Heart right ventricle (tissue), 16 donors: ENCODE measurements at regions not wholly inside any gene's neighbourhood (a gene's known extent, or its start where the extent isn't known, plus 50 kb on each side); places are given as distances from the start of the nearest gene placed in this dataset.

Experiments
- ATAC-seq, 8 donors: fragments of 200-7000 bp; cut with Tn5 transposase; one replicate each; pipeline ENCODE4 v1.9.1; 2020; ENCODE audit warnings: mild to moderate bottlenecking in 8 of 8, moderate library complexity in 8 of 8, moderate number of reproducible peaks in 1 of 8
- DNase-seq, 2 donors: peaks; one replicate each; pipeline ENCODE4 v3.0.0-alpha.2; 2020
- H3K27ac ChIP-seq, 10 donors: fragments of 200-600 bp; sonication (generic) in 2 of 10; one replicate each; pipeline versions ENCODE4 v1.5.0 to v1.8.0; 2020 to 2022; ENCODE audit warnings: mild to moderate bottlenecking in 3 of 10
- H3K27me3 ChIP-seq, 7 donors: fragments of 200-600 bp; one replicate each; pipeline ENCODE4 v1.8.0; 2021 to 2022; ENCODE audit warnings: mild to moderate bottlenecking in 2 of 7
- H3K36me3 ChIP-seq, 9 donors: fragments of 200-600 bp; sonication (generic) in 1 of 9; one replicate each; pipeline versions ENCODE4 v1.5.0 to v1.8.0; 2020 to 2022; ENCODE audit warnings: mild to moderate bottlenecking in 2 of 9
- H3K4me1 ChIP-seq, 9 donors: fragments of 200-600 bp; sonication (generic) in 1 of 9; one replicate each; pipeline versions ENCODE4 v1.5.0 to v1.8.0; 2020 to 2022; ENCODE audit warnings: mild to moderate bottlenecking in 4 of 9
- H3K4me3 ChIP-seq, 10 donors: fragments of 200-600 bp; sonication (generic) in 2 of 10; one replicate each; pipeline versions ENCODE4 v1.5.0 to v1.8.0; 2020 to 2022; ENCODE audit warnings: mild to moderate bottlenecking in 7 of 10, moderate library complexity in 2 of 10
- H3K9me3 ChIP-seq, 11 donors: fragments of 200-600 bp in 10 of 11; sonication (generic) in 2 of 11; one replicate each; pipeline versions ENCODE4 v1.5.0 to v1.8.0; 2013 to 2022; ENCODE audit warnings: mild to moderate bottlenecking in 2 of 11, control low read depth in 1 of 11, moderate library complexity in 1 of 11
- WGBS, 2 donors: extraction: QIAGEN DNeasy Blood & Tissue Kit; methylation state at CpG; one replicate each; pipeline ENCODE4 v1.1.7; 2013; ENCODE audit warnings: inconsistent platforms in 1 of 2; 5-methylcytosine and 5-hydroxymethylcytosine counted together
- intact Hi-C, 10 donors: fragments of 100-400 bp; cut with DNase I; formaldehyde crosslinking; loops; one replicate each; pipeline versions ENCODE4 v1.11.1 to v1.14.2; 2022
- TF ChIP-seq, protein P1 (sequence below), 9 donors: fragments of 200-600 bp; sonication (generic) in 2 of 9; IDR thresholded peaks; one replicate each; pipeline versions ENCODE4 v1.5.0 to v1.8.0; 2021 to 2022; ENCODE audit warnings: antibody characterized with exemption in 9 of 9, mild to moderate bottlenecking in 5 of 9, moderate library complexity in 1 of 9
- donor health status: Arrhythmogenic right ventricular cardiomyopathy.
- donor health status: ischemic (EF 13 %, LVEDD 7.1; RV severe dilation, severe dysfunction).
- donor health status: healthy with polysubstance abuse.
- donor health status: DM: no; HTN: yes; CAD: no.
- donor health status: DM: no; HTN: no; CAD: no.
- donor health status: ischemic (EF 25% LVEDD 6.9; RV normal size, moderate dysfunction).
- donor health status: ischemic (EF 25% LVEDD 5.7; RV mildly dilated, moderate dysfunction).
- donor health status: healthy.
- donor health status: DM: yes; HTN: yes; CAD: no.
- donor health status: Ischemic cardiomyopathy.
- donor health status: ischemic (EF 35%, LVEDD 5.7; RV mildly dilated, moderate dysfunction).
- donor health status: nonischemic (EF 11% LVEDD 7.7; RV severe dilation, severe dysfunction).
- donor health status: DM: yes; HTN: yes; CAD: no.
- donor health status: PGD.
- donor health status: ischemic (EF 29% LVEDD 5.4; RV normal size, mild dysfunction).
- donor health status: nonischemic (EF 23%, LVEDD 6.1; RV moderate dilation, normal function).

DNA sequence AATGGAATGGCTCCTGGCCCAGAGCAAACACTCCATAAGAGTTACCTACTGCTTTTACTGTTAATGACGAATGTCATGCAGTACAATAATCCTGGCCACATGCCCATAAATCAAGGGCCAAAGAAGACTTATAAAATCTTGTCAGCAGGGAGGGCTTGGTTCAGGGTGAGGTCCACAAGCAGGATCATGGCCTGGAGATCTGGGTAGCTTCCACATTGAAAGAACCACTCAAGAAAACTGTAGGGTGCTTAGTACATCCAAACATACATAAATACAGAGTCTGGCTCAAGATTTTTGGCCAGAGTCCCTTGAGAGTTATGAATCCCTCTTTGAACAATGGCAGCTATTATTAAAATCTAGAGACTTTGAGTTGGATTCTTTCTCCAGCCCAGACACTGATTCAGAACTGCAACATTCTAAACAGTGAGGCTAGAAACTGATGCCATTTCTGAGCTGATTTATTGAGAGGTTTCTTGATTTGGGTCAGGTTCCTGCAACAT is 188.7 kb downstream of the CDC5L start:
- Histone ChIP-seq H3K36me3 (no peaks in the 10 kb centered on the region), H3K27ac (no peak overlapping the region), H3K4me3 (no peak overlapping the region), H3K9me3 (no peaks in the 10 kb centered on the region), H3K27me3 (no peaks in the 10 kb centered on the region), H3K4me1 (no peaks in the 10 kb centered on the region)
- ATAC-seq (no peak), DNase-seq (no peak)
- WGBS, 2 donors, result 53% methylated on average over 1 of the region's 1 CpG
- intact Hi-C loops, result no loop called here
- TF ChIP-seq, protein P1, sequence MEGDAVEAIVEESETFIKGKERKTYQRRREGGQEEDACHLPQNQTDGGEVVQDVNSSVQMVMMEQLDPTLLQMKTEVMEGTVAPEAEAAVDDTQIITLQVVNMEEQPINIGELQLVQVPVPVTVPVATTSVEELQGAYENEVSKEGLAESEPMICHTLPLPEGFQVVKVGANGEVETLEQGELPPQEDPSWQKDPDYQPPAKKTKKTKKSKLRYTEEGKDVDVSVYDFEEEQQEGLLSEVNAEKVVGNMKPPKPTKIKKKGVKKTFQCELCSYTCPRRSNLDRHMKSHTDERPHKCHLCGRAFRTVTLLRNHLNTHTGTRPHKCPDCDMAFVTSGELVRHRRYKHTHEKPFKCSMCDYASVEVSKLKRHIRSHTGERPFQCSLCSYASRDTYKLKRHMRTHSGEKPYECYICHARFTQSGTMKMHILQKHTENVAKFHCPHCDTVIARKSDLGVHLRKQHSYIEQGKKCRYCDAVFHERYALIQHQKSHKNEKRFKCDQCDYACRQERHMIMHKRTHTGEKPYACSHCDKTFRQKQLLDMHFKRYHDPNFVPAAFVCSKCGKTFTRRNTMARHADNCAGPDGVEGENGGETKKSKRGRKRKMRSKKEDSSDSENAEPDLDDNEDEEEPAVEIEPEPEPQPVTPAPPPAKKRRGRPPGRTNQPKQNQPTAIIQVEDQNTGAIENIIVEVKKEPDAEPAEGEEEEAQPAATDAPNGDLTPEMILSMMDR (IDR thresholded peaks at IDR 0.05), result no peak

GRCh38 chr6:44580901-44581300 is 193.4 kb downstream of the CDC5L start:
- DNase-seq (no peak), ATAC-seq (no peak)
- peaks cover 0 to 32% (median 9%) of the 10 kb centered on the region in 11 donors for H3K9me3 ChIP-seq
- TF ChIP-seq, protein P1 (IDR thresholded peaks at IDR 0.05), result no peak
- H3K4me1 ChIP-seq, result no peaks in the 10 kb centered on the region
- 79 to 89% methylated on average over 5 of the region's 5 CpGs for WGBS, 2 donors
- no peak overlapping the region for H3K27ac ChIP-seq
- no peaks in the 10 kb centered on the region for H3K27me3 ChIP-seq
- no peaks in the 10 kb centered on the region for H3K36me3 ChIP-seq
- H3K4me3 ChIP-seq, result no peak overlapping the region
- intact Hi-C loops, result no loop called here

DNA sequence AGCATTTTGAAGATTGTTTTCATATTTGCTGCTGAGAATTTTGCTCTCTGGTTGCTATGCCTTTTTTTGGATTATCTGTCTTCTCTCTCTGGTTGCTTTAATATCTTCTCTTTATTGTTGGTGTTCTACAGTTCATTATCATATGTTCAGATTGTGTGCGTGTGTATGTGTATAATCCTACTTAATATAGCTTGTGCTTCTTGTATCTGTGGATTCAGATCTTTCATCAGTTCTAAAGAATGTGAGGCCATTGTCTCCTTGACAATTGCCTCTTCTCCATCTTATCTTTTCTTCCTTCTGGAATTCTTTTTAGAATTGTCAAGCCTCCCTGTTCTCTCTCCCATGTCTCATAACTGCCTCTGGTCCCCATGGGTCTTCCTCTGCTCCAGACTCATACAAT is 195.4 kb downstream of the CDC5L start:
- Histone ChIP-seq H3K4me1 (no peaks in the 10 kb centered on the region), H3K9me3 (peaks cover 0 to 32% (median 9%) of the 10 kb centered on the region in 11 donors), H3K27me3 (no peaks in the 10 kb centered on the region), H3K36me3 (no peaks in the 10 kb centered on the region), H3K4me3 (no peak overlapping the region), H3K27ac (no peak overlapping the region)
- DNase-seq (no peak), ATAC-seq (no peak)
- WGBS, 2 donors, result 84 to 88% methylated on average over 1 of the region's 1 CpG
- intact Hi-C loops, result no loop called here
- TF ChIP-seq, protein P1 (IDR thresholded peaks at IDR 0.05), result no peak

DNA sequence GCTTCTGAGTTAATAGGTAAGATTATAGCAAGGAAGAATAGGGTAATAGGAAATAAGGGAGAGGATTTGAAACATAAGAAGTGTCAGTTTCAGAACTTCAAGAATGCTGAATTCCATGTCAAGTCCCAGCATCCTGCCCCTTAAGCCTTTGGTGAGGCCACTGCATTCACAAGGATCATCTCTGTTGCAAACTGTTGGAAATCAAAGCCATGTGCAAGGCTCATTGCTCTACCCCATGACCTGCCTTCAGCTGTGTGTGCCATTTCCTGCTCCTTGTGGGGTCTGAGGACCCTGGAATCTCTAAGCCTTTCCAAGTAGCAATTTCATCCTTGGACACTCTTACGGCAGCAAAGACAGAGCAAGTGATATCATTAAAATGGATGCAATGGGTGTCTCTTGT is 203.0 kb downstream of the CDC5L start:
- intact Hi-C loops, result no loop called here
- 94 to 96% methylated on average over 1 of the region's 1 CpG for WGBS, 2 donors
- TF ChIP-seq, protein P1 (IDR thresholded peaks at IDR 0.05), result no peak
- Histone ChIP-seq H3K27me3 (peaks cover 0 to 2% (median 0%) of the 10 kb centered on the region in 7 donors), H3K36me3 (no peaks in the 10 kb centered on the region), H3K9me3 (peaks cover 0 to 2% (median 0%) of the 10 kb centered on the region in 11 donors), H3K4me1 (no peaks in the 10 kb centered on the region), H3K27ac (no peak overlapping the region), H3K4me3 (no peak overlapping the region)
- ATAC-seq (no peak), DNase-seq (no peak)
